Ovary (tissue), 3 donors: ENCODE measurements at regions not wholly inside any gene's neighbourhood (a gene's known extent, or its start where the extent isn't known, plus 50 kb on each side); places are given as distances from the start of the nearest gene placed in this dataset.

Experiments used
- CTCF ChIP-seq, 3 donors: fragments of 450-650 bp in 2 of 3; fragments of 200-600 bp in 1 of 3; IDR thresholded peaks; one replicate each; pipeline versions ENCODE4 v1.5.1 to v1.8.0; 2016 to 2022; ENCODE audit warnings: antibody characterized with exemption in 3 of 3, mild to moderate bottlenecking in 1 of 3
- POLR2A ChIP-seq: fragments of 450-650 bp; IDR thresholded peaks from one replicate; pipeline ENCODE4 v1.6.1; 2017; ENCODE audit warnings: antibody characterized with exemption, mild to moderate bottlenecking, moderate library complexity
- donor health status: DM: no; HTN: no; CAD: no.

- TF ChIP-seq CTCF (IDR thresholded peaks at IDR 0.05), result no peak
- no peak for TF ChIP-seq POLR2A
Observed at GRCh38 chr4:108556588-108557200, 63.7 kb upstream of the RPL34 start.
